ENCODE measurements at regions not wholly inside any gene's neighbourhood (a gene's known extent, or its start where the extent isn't known, plus 50 kb on each side); places are given as distances from the start of the nearest gene placed in this dataset.

GRCh38 chr6:90982581-90982980 is 395.7 kb upstream of the MAP3K7 start:
- TF ChIP-seq CTCF (IDR thresholded peaks at IDR 0.05; ENCODE audit: insufficient read depth, low read length, poor library complexity, severe bottlenecking) = no peak
- Histone ChIP-seq H3K36me3 (ENCODE audit: control insufficient read depth, insufficient read depth, low read length) (no peaks in the 10 kb centered on the region), H3K27me3 (replicated peaks; ENCODE audit: control insufficient read depth, insufficient read depth, low read length) (no peaks in the 10 kb centered on the region; the same call in 1 of the 2 replicates), H3K4me3 (replicated peaks; ENCODE audit: low read depth, low read length) (no peak overlapping the region)
- no peak for DNase-seq (ENCODE audit: extremely low read depth, insufficient read length)

- TF ChIP-seq CTCF (IDR thresholded peaks at IDR 0.05; ENCODE audit: insufficient read depth, low read length, poor library complexity, severe bottlenecking) = peak; percentile 39
- DNase-seq (ENCODE audit: extremely low read depth, insufficient read length) = no peak
- no peak overlapping the region for H3K4me3 ChIP-seq (replicated peaks; ENCODE audit: low read depth, low read length)
- H3K27me3 ChIP-seq (replicated peaks; ENCODE audit: control insufficient read depth, insufficient read depth, low read length) = no peaks in the 10 kb centered on the region; the same call in 1 of the 2 replicates
- no peaks in the 10 kb centered on the region for H3K36me3 ChIP-seq (ENCODE audit: control insufficient read depth, insufficient read depth, low read length)
These were observed 395.2 kb upstream of the MAP3K7 start for GRCh38 chr6:90982051-90982450.

GRCh38 chr6:90978046-90978445 is 391.2 kb upstream of the MAP3K7 start:
- DNase-seq (ENCODE audit: extremely low read depth, insufficient read length) = no peak
- Histone ChIP-seq H3K27me3 (replicated peaks; ENCODE audit: control insufficient read depth, insufficient read depth, low read length) (no peaks in the 10 kb centered on the region), H3K4me3 (replicated peaks; ENCODE audit: low read depth, low read length) (no peak overlapping the region), H3K36me3 (ENCODE audit: control insufficient read depth, insufficient read depth, low read length) (no peaks in the 10 kb centered on the region)
- TF ChIP-seq CTCF (IDR thresholded peaks at IDR 0.05; ENCODE audit: insufficient read depth, low read length, poor library complexity, severe bottlenecking) = no peak

GRCh38 chr6:90977513-90977912 is 390.6 kb upstream of the MAP3K7 start:
- H3K27me3 ChIP-seq (replicated peaks; ENCODE audit: control insufficient read depth, insufficient read depth, low read length) = no peaks in the 10 kb centered on the region
- H3K36me3 ChIP-seq (ENCODE audit: control insufficient read depth, insufficient read depth, low read length) = no peaks in the 10 kb centered on the region
- no peak overlapping the region for H3K4me3 ChIP-seq (replicated peaks; ENCODE audit: low read depth, low read length)
- no peak for DNase-seq (ENCODE audit: extremely low read depth, insufficient read length)
- TF ChIP-seq CTCF (IDR thresholded peaks at IDR 0.05; ENCODE audit: insufficient read depth, low read length, poor library complexity, severe bottlenecking) = no peak

- TF ChIP-seq CTCF (IDR thresholded peaks at IDR 0.05; ENCODE audit: insufficient read depth, low read length, poor library complexity, severe bottlenecking) = no peak
- DNase-seq (ENCODE audit: extremely low read depth, insufficient read length) = no peak
- Histone ChIP-seq H3K27me3 (replicated peaks; ENCODE audit: control insufficient read depth, insufficient read depth, low read length) (no peaks in the 10 kb centered on the region), H3K36me3 (ENCODE audit: control insufficient read depth, insufficient read depth, low read length) (no peaks in the 10 kb centered on the region), H3K4me3 (replicated peaks; ENCODE audit: low read depth, low read length) (no peak overlapping the region)
These were observed 389.5 kb upstream of the MAP3K7 start for GRCh38 chr6:90976341-90976740.

- Histone ChIP-seq H3K27me3 (replicated peaks; ENCODE audit: control insufficient read depth, insufficient read depth, low read length) (no peaks in the 10 kb centered on the region), H3K36me3 (ENCODE audit: control insufficient read depth, insufficient read depth, low read length) (no peaks in the 10 kb centered on the region), H3K4me3 (replicated peaks; ENCODE audit: low read depth, low read length) (no peak overlapping the region)
- DNase-seq (ENCODE audit: extremely low read depth, insufficient read length) = no peak
- no peak for TF ChIP-seq CTCF (IDR thresholded peaks at IDR 0.05; ENCODE audit: insufficient read depth, low read length, poor library complexity, severe bottlenecking)
These were observed 388.9 kb upstream of the MAP3K7 start for GRCh38 chr6:90975741-90976140.
